Right atrium auricular region (tissue), 2 donors: ENCODE measurements at regions not wholly inside any gene's neighbourhood (a gene's known extent, or its start where the extent isn't known, plus 50 kb on each side); places are given as distances from the start of the nearest gene placed in this dataset.

Source experiments
- DNase-seq: peaks from one replicate; pipeline ENCODE4 v3.0.0-alpha.2; 2019; ENCODE audit warnings: low spot score
- H3K27ac ChIP-seq, 2 donors: fragments of 200-600 bp; sonication (generic); 1 replicate in 1 of 2; 2 replicates in 1 of 2; pipeline ENCODE4 v1.5.1; 2016 to 2019
- H3K27me3 ChIP-seq, 2 donors: fragments of 200-600 bp; sonication (generic); one replicate each; pipeline versions ENCODE4 v1.5.1 to v1.6.0; 2017 to 2019
- H3K36me3 ChIP-seq: fragments of 200-600 bp; sonication (generic); one replicate; pipeline ENCODE4 v1.5.1; 2016
- H3K4me1 ChIP-seq, 2 donors: fragments of 200-600 bp; sonication (generic); one replicate each; pipeline versions ENCODE4 v1.5.1 to v1.6.0; 2017 to 2019
- H3K4me3 ChIP-seq, 2 donors: fragments of 200-600 bp; sonication (generic); 1 replicate in 1 of 2; 2 replicates in 1 of 2; pipeline ENCODE4 v1.5.1; 2017 to 2019; ENCODE audit warnings: mild to moderate bottlenecking in 1 of 2, moderate library complexity in 1 of 2
- H3K9me3 ChIP-seq, 2 donors: fragments of 200-600 bp; sonication (generic); one replicate each; pipeline ENCODE4 v1.5.1; 2019
- TF ChIP-seq, protein P1 (sequence below), 2 donors: fragments of 200-600 bp; sonication (generic); IDR thresholded peaks; one replicate each; pipeline ENCODE4 v1.5.1; 2019; ENCODE audit warnings: antibody characterized with exemption in 2 of 2

DNA sequence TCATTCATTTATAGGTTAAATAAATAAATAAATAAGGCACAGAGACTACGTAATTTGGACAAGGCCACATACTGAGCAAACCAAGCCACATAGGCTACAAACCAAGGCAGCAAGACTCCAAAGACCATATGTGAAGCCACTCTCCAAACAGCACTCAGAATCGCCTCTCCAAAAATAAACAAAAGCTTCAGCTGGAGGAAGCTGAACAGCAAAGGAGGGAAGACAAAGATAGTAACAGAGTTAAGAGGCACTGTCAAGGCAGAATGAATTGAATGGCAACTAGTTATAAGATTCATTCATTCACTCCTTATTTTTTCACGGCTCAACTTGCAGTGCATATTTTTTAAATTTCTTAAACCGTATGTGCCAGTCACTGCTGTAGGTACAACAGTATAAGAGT, 200.5 kb upstream of the GRIP1 start:
- no peaks in the 10 kb centered on the region for H3K27me3 ChIP-seq
- H3K27ac ChIP-seq: no peak overlapping the region
- no peaks in the 10 kb centered on the region for H3K36me3 ChIP-seq
- H3K9me3 ChIP-seq: no peaks in the 10 kb centered on the region
- no peak overlapping the region for H3K4me3 ChIP-seq
- TF ChIP-seq, protein P1, sequence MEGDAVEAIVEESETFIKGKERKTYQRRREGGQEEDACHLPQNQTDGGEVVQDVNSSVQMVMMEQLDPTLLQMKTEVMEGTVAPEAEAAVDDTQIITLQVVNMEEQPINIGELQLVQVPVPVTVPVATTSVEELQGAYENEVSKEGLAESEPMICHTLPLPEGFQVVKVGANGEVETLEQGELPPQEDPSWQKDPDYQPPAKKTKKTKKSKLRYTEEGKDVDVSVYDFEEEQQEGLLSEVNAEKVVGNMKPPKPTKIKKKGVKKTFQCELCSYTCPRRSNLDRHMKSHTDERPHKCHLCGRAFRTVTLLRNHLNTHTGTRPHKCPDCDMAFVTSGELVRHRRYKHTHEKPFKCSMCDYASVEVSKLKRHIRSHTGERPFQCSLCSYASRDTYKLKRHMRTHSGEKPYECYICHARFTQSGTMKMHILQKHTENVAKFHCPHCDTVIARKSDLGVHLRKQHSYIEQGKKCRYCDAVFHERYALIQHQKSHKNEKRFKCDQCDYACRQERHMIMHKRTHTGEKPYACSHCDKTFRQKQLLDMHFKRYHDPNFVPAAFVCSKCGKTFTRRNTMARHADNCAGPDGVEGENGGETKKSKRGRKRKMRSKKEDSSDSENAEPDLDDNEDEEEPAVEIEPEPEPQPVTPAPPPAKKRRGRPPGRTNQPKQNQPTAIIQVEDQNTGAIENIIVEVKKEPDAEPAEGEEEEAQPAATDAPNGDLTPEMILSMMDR (IDR thresholded peaks at IDR 0.05): no peak
- H3K4me1 ChIP-seq: peaks cover 0 to 9% of the 10 kb centered on the region in 2 donors
- no peak for DNase-seq

DNA sequence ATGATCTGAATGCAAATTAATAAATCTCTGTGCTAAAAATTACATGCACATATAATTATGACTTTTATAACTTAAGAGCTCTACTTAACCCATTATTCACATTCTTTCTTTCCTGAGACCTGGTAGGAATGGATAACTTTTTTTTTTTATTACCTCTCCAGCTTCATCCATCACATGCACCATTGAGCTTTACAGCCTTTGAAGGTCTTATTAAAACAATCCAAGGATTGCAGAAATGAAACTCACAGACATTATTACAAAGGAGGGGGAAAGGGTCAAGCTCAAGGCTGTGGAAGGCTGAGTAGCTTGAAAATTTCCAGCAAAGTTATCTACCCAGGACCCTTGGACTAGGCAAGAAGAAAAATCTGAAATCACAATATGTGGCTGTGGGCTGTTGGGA, 202.5 kb upstream of the GRIP1 start:
- no peak for DNase-seq
- TF ChIP-seq, protein P1 (IDR thresholded peaks at IDR 0.05): no peak
- Histone ChIP-seq H3K4me3 (no peak overlapping the region), H3K27ac (no peak overlapping the region), H3K4me1 (peaks cover 0 to 9% of the 10 kb centered on the region in 2 donors), H3K36me3 (no peaks in the 10 kb centered on the region), H3K9me3 (no peaks in the 10 kb centered on the region), H3K27me3 (no peaks in the 10 kb centered on the region)

DNA sequence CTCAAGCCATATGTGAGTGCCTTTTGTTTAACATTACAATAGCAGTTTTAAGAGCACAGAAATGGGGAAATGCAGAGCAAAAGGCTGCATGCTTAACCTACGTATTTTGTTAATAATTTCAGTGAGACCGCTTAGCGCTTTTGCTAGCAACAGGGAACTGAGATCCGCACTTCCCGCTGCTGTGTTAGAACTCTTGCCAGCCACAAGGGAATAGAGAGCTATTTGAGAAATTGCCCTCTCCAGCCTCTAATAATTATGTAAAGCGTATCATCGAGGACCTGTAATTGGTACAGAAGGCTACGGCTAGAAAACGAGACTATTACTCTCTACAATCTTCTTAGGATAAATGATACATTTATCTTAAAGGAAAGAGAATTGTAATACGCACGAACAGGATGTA, 205.2 kb upstream of the GRIP1 start:
- TF ChIP-seq, protein P1 (IDR thresholded peaks at IDR 0.05): no peak
- H3K4me1 ChIP-seq: peaks cover 0 to 9% of the 10 kb centered on the region in 2 donors
- no peak for DNase-seq
- H3K4me3 ChIP-seq: no peak overlapping the region
- no peaks in the 10 kb centered on the region for H3K36me3 ChIP-seq
- no peaks in the 10 kb centered on the region for H3K27me3 ChIP-seq
- no peaks in the 10 kb centered on the region for H3K9me3 ChIP-seq
- H3K27ac ChIP-seq: no peak overlapping the region

- no peaks in the 10 kb centered on the region for H3K9me3 ChIP-seq
- no peak overlapping the region for H3K4me3 ChIP-seq
- TF ChIP-seq, protein P1 (IDR thresholded peaks at IDR 0.05): no peak
- no peak for DNase-seq
- H3K36me3 ChIP-seq: no peaks in the 10 kb centered on the region
- H3K4me1 ChIP-seq: no peaks in the 10 kb centered on the region
- H3K27ac ChIP-seq: no peak overlapping the region
- H3K27me3 ChIP-seq: no peaks in the 10 kb centered on the region
These were observed 206.4 kb upstream of the GRIP1 start for GRCh38 chr12:66885115-66885875.

- no peak overlapping the region for H3K4me3 ChIP-seq
- H3K4me1 ChIP-seq: peaks cover 0 to 9% of the 10 kb centered on the region in 2 donors
- TF ChIP-seq, protein P1 (IDR thresholded peaks at IDR 0.05): no peak
- no peaks in the 10 kb centered on the region for H3K36me3 ChIP-seq
- no peaks in the 10 kb centered on the region for H3K9me3 ChIP-seq
- H3K27me3 ChIP-seq: no peaks in the 10 kb centered on the region
- H3K27ac ChIP-seq: no peak overlapping the region
- DNase-seq: no peak
These were observed 217.9 kb upstream of the GRIP1 start for GRCh38 chr12:66896797-66897196.
